Putamen (tissue), 1 donor: ENCODE measurements at regions not wholly inside any gene's neighbourhood (a gene's known extent, or its start where the extent isn't known, plus 50 kb on each side); places are given as distances from the start of the nearest gene placed in this dataset.
"Not testable (repeated sequence)": the region's sequence is repeated elsewhere in the genome, so short reads cannot be mapped to it uniquely, and the experiment has no call there.

Source experiments
- DNase-seq: peaks from one replicate; pipeline ENCODE4 v3.0.0-alpha.2; 2016; ENCODE audit warnings: low spot score

- no peak for DNase-seq
Observed at GRCh38 chr10:80949785-80950184, 412.1 kb downstream of the SH2D4B start.

GRCh38 chr10:80952436-80952835, 414.7 kb downstream of the SH2D4B start:
- DNase-seq = no peak

GRCh38 chr10:80957161-80957560, 419.5 kb downstream of the SH2D4B start:
- no peak for DNase-seq

- DNase-seq = no peak
Observed at GRCh38 chr10:80964179-80964578, 426.5 kb downstream of the SH2D4B start.

GRCh38 chr10:80964955-80965614, 427.4 kb downstream of the SH2D4B start:
- DNase-seq = no peak

- DNase-seq = no peak
Observed at GRCh38 chr10:80966326-80966986, 428.8 kb downstream of the SH2D4B start.

GRCh38 chr10:80967357-80967756, 429.7 kb downstream of the SH2D4B start:
- DNase-seq = not testable (repeated sequence)

GRCh38 chr10:80968903-80969302, 431.2 kb downstream of the SH2D4B start:
- DNase-seq = no peak

- DNase-seq = no peak
Observed at GRCh38 chr10:80971461-80971860, 433.8 kb downstream of the SH2D4B start.

GRCh38 chr10:80976658-80977057, 439.0 kb downstream of the SH2D4B start:
- DNase-seq = no peak

- DNase-seq = no peak
Observed at GRCh38 chr10:80985102-80985501, 447.4 kb downstream of the SH2D4B start.

- no peak for DNase-seq
Observed at GRCh38 chr10:80986596-80986995, 448.9 kb downstream of the SH2D4B start.

GRCh38 chr10:80988755-80989154, 451.1 kb downstream of the SH2D4B start:
- DNase-seq = no peak

GRCh38 chr10:80996615-80997193, 459.0 kb downstream of the SH2D4B start:
- no peak for DNase-seq

- no peak for DNase-seq
Observed at GRCh38 chr10:81000781-81001180, 463.1 kb downstream of the SH2D4B start.

- no peak for DNase-seq
Observed at GRCh38 chr10:81002382-81002781, 464.7 kb downstream of the SH2D4B start.

GRCh38 chr10:81007872-81008271, 470.2 kb downstream of the SH2D4B start:
- DNase-seq = no peak

GRCh38 chr10:81008726-81009125, 471.0 kb downstream of the SH2D4B start:
- DNase-seq = no peak

GRCh38 chr10:81009296-81009695, 471.6 kb downstream of the SH2D4B start:
- no peak for DNase-seq

GRCh38 chr10:81013771-81014170, 476.1 kb downstream of the SH2D4B start:
- no peak for DNase-seq

- DNase-seq = peak; percentile 22
Observed at GRCh38 chr10:81019029-81019890, 481.6 kb downstream of the SH2D4B start.

GRCh38 chr10:81021428-81022129, 483.9 kb downstream of the SH2D4B start:
- no peak for DNase-seq
